GM19328 (cell line): ENCODE measurements at regions not wholly inside any gene's neighbourhood (a gene's known extent, or its start where the extent isn't known, plus 50 kb on each side); places are given as distances from the start of the nearest gene placed in this dataset.
"Not testable (repeated sequence)": the region's sequence is repeated elsewhere in the genome, so short reads cannot be mapped to it uniquely, and the experiment has no call there.

ENCODE experiments used
- ATAC-seq: cut with Tn5 transposase; IDR thresholded peaks from one replicate; pipeline ENCODE4 v1.9.1; 2021; ENCODE audit warnings: mild to moderate bottlenecking, moderate library complexity; ENCODE audit not compliant: unreplicated experiment

- no peak for ATAC-seq
These were observed 58.1 kb downstream of the ATXN7L3B start for GRCh38 chr12:74595696-74596095.

- no peak for ATAC-seq
These were observed 61.2 kb downstream of the ATXN7L3B start for GRCh38 chr12:74598819-74599218.

DNA sequence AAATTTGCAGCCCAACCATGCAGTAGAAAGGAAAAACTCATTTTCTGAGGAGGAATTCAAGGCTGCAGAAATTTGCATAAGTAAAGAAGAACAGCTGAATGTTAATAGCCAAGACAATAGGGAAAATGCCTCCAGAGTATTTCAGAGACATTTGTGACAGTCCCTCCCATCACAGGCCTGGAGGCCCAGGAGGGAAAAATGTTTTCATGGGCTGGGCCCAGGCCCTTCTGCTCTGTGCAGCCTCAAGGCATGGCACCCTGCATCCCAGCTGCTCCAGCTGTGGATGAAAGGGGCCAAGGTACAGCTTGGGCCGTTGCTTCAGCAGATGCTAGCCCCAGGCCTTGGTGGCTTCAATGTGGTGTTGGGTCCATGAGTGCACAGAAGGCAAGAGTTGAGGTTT is 62.3 kb downstream of the ATXN7L3B start:
- ATAC-seq = no peak

DNA sequence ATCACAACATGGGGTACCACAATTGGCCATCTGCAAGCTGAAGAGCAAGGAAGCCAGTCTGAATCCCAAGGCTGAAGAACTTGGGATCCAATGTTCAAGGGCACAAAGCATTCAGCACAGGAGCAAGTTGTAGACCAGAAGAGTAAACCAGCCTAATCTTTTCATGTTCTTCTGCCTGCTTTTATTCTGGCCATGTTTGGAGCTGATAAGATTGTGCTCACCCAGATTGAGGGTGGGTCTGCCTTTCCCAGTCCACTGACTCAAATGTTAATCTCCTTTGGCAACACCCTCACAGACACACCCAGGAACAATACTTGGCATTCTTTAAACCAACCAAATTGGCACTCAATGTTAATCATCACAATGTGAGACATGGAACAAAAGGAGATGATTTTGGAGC is 63.2 kb downstream of the ATXN7L3B start:
- ATAC-seq = not testable (repeated sequence)

- no peak for ATAC-seq
These were observed 65.4 kb downstream of the ATXN7L3B start for GRCh38 chr12:74602881-74603672.

GRCh38 chr12:74608231-74608775 is 70.7 kb downstream of the ATXN7L3B start:
- ATAC-seq = no peak

GRCh38 chr12:74610711-74611110 is 73.1 kb downstream of the ATXN7L3B start:
- no peak for ATAC-seq

- ATAC-seq = no peak
These were observed 76.8 kb downstream of the ATXN7L3B start for GRCh38 chr12:74614426-74614825.

- ATAC-seq = no peak
These were observed 81.4 kb downstream of the ATXN7L3B start for GRCh38 chr12:74619084-74619483.

DNA sequence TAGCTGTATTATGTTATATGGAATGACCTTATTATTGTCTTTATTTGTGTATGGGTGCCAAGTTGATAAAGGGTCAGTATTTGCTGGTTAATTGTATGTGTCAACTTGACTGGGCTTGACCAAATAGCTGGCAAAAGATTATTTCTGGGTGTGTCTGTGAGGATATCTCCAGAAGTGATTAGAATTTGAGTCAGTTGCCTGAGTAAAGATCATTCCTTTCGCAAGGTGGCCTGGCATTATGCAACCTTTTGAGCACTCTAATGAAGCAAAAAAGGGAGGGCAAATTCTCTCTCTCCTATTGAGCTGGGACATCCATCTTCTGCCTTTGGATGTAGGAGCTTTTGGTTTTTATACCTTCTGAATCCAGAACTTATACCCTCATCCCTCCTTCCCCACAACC is 82.2 kb downstream of the ATXN7L3B start:
- no peak for ATAC-seq

DNA sequence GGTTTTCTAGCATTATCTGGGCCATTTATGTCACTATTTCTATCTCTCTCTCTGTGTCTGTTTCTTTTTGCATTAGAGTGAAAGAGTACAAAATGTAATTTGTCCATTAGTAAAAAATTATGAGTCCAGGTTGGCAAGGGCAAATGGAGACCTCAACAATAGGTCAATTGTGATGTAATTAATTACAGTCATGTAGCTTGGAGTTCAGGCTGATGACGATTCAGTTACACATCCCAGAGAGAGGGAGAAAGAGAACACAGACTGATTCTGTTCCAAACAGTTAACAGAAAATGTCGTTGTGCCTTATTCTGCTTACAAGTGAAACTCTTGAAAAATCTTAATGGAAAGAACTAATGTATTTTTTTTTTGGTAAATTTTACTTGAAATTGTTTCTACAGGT is 83.3 kb downstream of the ATXN7L3B start:
- ATAC-seq = no peak

DNA sequence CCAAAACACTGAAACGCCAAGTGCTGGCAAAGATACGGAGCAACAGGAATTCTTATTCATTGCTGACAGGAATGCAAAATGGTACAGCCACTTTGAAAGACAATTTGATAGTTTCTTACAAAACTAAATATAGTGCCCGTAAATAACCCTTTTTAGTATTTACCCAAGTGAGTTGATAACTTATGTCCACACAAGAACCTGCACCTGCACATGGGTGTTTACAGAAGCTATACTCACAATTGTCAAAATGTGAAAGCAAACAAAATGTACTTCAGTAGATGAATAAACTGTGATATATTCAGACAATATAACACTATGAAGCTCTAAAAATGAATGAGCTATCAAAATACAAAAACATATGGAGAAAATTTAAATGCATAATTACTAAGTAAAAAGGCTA is 86.6 kb downstream of the ATXN7L3B start:
- no peak for ATAC-seq

DNA sequence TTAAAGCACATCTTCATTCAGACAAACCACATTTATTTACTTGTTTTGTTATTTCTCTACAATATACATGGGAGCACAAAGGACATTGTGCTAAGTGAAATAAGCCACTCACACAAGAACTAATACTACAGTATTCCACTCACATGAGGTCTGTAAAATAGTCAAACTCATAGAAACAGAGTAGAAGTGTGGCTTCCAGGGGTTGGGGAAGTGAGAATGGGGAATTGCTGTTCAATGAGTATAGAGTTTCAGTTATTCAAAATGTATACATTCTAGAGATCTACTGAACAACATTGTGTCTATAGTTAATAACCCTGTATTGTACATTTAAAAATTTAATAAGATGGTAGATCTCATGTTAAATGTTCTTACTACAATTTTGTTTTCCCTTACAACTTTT is 88.8 kb downstream of the ATXN7L3B start:
- ATAC-seq = no peak

GRCh38 chr12:74641262-74641661 is 103.6 kb downstream of the ATXN7L3B start:
- ATAC-seq = no peak

DNA sequence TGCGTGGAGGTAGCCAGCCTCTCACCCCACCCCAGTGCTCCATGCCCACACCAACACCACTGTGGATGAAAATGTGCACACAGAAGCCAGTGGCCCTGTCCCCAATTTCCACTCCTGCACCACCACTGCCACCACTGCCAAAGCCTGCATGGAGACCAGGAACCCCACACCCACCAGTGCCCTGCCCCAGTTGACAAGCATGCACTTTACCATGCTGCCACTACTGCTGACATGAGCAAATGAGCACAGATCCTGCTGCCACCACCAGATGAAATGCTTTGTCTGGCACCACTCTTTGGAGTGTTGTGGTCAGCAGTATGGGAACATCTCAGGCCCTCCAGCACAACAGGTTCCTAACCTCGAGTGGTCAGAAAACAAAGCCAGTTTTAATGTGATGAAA is 104.1 kb downstream of the ATXN7L3B start:
- ATAC-seq = no peak

GRCh38 chr12:74644681-74645080 is 107.0 kb downstream of the ATXN7L3B start:
- no peak for ATAC-seq

DNA sequence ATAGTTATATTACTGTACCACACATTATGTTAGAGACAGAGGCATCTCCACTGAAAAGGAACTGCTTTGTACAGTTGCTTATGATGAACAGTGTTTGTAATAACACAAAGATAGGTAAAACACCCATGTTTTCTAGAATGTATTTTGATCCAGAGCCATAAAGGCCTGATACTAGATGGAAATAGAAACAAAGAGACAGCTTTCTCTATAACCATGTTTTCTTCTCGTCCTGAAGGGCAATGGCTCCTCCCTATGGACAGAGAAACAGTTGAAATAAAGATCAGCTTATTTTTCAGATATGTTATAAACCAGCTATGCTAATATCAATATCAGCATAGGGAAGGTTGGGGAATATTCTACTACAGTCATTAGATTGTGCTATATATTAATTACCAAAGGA is 109.2 kb downstream of the ATXN7L3B start:
- no peak for ATAC-seq

- no peak for ATAC-seq
These were observed 109.6 kb downstream of the ATXN7L3B start for GRCh38 chr12:74647256-74647655.

- no peak for ATAC-seq
These were observed 118.6 kb downstream of the ATXN7L3B start for GRCh38 chr12:74656251-74656650.

DNA sequence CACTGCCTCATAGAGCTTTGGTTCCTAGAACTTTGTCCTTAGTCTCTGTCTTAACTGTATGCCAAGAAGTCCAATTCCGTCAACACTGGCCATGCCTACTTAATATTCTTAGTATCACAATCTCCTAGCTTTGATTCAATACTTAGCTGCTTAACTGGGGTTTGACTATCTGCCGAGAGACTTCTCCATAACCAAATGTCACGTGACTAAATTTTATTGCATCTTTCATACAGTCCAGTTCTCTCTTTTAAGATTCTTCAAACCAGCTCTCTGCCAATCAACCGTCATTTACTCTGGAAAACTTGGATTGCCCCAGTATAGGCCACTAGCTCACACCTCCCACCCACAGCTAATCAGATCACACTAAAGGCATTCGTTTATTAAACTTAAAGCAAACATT is 122.8 kb downstream of the ATXN7L3B start:
- no peak for ATAC-seq

DNA sequence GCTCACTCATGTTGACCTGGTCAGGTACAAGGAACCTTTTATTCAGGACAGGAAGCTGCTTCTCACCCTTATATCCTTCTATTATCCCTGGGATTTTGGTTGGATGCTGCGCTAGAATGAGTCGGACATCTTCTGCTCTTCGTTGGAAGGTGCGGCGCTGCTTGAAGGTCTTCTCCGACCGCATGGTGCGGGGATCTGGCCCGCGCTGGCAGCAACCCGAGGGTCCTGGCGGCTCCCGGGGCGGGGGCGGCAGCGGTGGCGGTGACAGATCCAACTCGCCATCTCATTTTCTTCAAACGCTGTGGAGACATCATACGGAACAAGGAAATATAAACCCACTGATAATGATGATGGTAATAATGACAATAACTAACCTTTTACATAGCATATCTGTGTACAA is 126.3 kb downstream of the ATXN7L3B start:
- no peak for ATAC-seq

- ATAC-seq = no peak
These were observed 128.1 kb downstream of the ATXN7L3B start for GRCh38 chr12:74665690-74666089.

DNA sequence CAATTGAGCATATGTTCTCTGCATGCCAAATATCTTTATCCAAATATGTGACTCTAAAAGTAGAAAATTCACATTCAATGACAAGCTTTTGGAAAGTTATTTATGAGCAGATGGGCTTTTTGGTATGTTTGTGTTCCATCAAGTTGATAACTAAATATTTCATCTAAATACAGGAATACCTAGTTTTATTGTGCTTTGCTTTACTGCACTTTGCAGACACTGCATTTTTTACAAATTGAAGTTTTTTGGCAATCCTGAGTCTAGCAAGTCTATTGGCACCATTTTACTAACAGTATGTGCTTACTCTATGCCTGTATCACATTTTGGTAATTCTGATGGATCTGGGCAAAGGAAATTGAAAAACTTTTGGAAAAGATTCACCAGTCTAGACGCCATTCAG is 133.8 kb downstream of the ATXN7L3B start:
- no peak for ATAC-seq
